Astrocyte of the cerebellum (primary cell): ENCODE measurements at regions not wholly inside any gene's neighbourhood (a gene's known extent, or its start where the extent isn't known, plus 50 kb on each side); places are given as distances from the start of the nearest gene placed in this dataset.

Source experiments
- DNase-seq: peaks from one replicate; pipeline ENCODE4 v3.0.0-alpha.2; 2011; ENCODE audit warnings: low read depth
- H3K4me3 ChIP-seq: 2 replicates; pipeline ENCODE4 v1.5.1; 2011; ENCODE audit warnings: mild to moderate bottlenecking, low read depth, low read length, moderate library complexity
- in situ Hi-C: cut with HindIII; loops from 2 replicates; pipeline ENCODE4 v1.10.0; 2017; ENCODE audit warnings: low sequenced_read_pairs
- TF ChIP-seq, protein P1 (sequence below): IDR thresholded peaks from 2 replicates; pipeline ENCODE4 v1.5.1; 2012; ENCODE audit warnings: low read length, low read depth, moderate library complexity, mild to moderate bottlenecking; ENCODE audit errors: missing control alignments

DNA sequence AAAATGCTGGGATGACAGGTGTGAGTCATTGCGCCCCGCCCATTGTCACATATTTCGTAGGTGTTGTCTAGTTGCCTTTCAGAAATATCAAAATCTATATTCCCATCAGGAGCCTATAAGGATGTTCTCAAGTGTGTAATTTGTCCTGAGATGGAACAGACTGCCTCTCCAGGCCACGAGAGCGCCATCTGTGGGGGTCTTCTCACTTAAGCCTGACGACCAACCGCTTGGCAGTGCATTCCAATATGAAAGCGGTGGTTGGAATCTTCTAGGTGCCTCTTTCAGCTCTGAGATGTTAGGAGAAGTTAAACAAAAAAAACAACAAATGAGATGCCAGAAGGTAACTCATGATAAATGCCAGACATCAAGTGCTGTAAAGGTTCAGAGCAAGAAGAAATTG lies 488.5 kb downstream of the QKI start:
- TF ChIP-seq, protein P1, sequence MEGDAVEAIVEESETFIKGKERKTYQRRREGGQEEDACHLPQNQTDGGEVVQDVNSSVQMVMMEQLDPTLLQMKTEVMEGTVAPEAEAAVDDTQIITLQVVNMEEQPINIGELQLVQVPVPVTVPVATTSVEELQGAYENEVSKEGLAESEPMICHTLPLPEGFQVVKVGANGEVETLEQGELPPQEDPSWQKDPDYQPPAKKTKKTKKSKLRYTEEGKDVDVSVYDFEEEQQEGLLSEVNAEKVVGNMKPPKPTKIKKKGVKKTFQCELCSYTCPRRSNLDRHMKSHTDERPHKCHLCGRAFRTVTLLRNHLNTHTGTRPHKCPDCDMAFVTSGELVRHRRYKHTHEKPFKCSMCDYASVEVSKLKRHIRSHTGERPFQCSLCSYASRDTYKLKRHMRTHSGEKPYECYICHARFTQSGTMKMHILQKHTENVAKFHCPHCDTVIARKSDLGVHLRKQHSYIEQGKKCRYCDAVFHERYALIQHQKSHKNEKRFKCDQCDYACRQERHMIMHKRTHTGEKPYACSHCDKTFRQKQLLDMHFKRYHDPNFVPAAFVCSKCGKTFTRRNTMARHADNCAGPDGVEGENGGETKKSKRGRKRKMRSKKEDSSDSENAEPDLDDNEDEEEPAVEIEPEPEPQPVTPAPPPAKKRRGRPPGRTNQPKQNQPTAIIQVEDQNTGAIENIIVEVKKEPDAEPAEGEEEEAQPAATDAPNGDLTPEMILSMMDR: no peak
- DNase-seq: no peak
- in situ Hi-C loops: no loop called here
- H3K4me3 ChIP-seq: no peak overlapping the region

DNA sequence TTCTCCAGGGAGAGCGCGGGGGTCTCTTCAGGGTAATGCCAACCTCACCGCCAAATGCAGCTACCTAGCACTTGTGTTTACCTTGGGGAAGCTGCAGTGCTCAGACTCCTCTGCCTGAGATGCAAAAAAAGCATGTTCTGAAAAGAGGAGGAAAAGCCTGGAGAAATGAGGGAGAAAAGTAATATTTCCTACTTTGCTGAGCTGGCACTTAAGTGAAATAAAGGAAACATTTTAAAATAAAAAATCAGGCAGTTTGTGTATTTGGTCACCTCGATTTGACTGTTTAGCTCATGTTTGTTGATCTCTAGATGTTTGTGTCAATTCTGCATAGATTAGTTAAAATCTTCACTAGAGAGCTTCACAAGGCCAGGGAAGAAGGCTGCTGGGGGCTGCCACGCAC lies 487.2 kb downstream of the QKI start:
- in situ Hi-C loops: no loop called here
- DNase-seq: no peak
- TF ChIP-seq, protein P1: no peak
- no peak overlapping the region for H3K4me3 ChIP-seq

DNA sequence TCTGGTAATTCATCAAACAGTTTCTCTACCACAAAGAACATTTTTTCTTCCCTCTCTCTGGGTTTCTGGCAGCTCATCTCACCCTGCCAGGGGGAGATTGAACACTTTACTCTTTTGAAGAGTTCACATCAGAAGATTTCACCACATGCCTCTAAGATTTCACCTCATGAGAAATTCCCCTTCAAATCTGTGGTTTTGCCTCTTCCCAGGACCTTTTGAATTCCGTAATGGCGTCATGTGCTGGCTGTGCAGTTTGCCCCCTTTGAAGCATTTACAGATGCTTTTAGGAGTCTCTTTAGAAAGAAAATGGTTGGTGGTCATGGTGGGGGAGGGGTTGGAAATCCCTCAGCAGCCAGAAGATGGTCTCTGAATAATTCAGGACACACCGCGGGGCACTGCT lies 486.1 kb downstream of the QKI start:
- no peak overlapping the region for H3K4me3 ChIP-seq
- TF ChIP-seq, protein P1: no peak
- DNase-seq: peak; percentile 98
- in situ Hi-C loops: no loop called here

DNA sequence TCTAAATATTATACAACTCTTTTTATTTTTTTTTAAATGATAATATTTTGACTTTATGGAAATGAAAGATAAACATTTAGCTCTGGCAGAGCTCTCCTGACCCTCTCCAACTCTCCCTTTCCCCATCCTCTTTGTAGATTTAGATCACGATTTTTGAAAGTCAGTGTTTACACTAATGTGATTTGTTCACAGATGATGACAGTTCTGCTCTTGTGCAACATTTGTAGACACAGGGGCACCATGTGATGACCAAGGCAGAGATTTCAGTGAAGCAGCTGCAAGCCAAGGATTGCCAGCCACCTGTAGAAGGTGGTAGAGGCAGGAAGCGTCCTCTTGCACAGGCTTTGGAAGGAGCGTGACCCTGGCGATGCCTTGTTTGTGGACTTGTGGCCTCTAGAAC lies 483.2 kb downstream of the QKI start:
- DNase-seq: no peak
- H3K4me3 ChIP-seq: no peak overlapping the region
- in situ Hi-C loops: no loop called here
- TF ChIP-seq, protein P1: no peak

DNA sequence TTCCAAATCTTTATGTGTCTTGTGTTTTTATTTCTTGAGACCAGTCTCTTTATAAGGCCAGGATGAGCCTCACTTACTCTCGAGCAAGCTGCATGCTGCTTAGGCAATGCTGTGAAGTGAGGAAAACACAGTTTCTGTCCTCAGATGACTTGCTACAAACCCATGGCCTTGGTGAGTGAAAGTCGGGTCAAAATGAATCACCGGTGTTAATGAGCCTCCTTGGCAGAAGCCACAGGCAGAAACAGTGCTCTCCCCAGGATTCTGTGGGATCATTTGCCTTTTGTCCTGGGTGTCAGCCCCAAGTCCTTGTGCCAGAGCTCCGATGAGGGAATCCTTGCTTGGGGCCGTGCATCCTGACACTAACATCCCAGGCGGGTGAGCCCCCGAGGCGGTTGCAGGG lies 482.5 kb downstream of the QKI start:
- DNase-seq: peak; percentile 80
- H3K4me3 ChIP-seq: no peak overlapping the region
- in situ Hi-C loops: no loop called here
- TF ChIP-seq, protein P1: no peak

DNA sequence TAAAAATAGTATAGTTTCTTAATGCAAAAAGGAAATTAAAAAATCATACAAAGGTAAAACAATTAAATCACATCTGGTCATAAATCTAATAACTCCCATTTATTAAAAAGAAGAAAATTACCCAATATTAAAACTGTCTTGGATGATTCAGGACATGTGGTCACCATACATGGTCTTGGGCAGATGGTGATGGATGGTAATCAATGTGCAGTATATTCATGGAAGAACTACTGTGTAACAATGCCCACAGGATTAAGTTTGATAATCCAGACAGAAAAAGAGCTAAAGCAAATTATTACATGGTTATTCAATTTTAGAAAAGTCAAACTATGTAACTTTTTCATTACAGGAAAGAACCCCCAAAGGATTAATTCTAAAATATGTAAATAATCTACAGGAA lies 480.6 kb downstream of the QKI start:
- in situ Hi-C loops: no loop called here
- TF ChIP-seq, protein P1: no peak
- DNase-seq: no peak

More for the DNA sequence above, 480.6 kb downstream of the QKI start:
- H3K4me3 ChIP-seq: no peak overlapping the region
